HEK293 (cell line): ENCODE measurements at regions not wholly inside any gene's neighbourhood (a gene's known extent, or its start where the extent isn't known, plus 50 kb on each side); places are given as distances from the start of the nearest gene placed in this dataset.
A peak's percentile ranks its signal among the peaks of the same experiment; 100 is the strongest.

Experiments
- CTCF ChIA-PET: fragments of 350-600 bp; formaldehyde crosslinking; extraction: SDS; loops from one replicate; lab custom pipeline; 2021; ENCODE audit warnings: antibody characterized with exemption; lab: Yijun Ruan, JAX
- POLR2A ChIA-PET: fragments of 300-600 bp; formaldehyde crosslinking; extraction: SDS; loops from one replicate; lab custom pipeline; 2020; ENCODE audit warnings: antibody characterized with exemption, inconsistent platforms; lab: Yijun Ruan, JAX
- H3K27ac ChIP-seq: fragments of 200-500 bp; sonication (Bioruptor generic); 2 replicates; pipeline ENCODE4 v1.5.1; 2014; ENCODE audit warnings: low read depth, low read length, control low read depth, inconsistent platforms; ENCODE audit errors: extremely low read depth
- H3K36me3 ChIP-seq, 2 experiments: fragments of 200-500 bp in 1 of 2; sonication (Bioruptor generic) in 1 of 2; 1 replicate in 1 of 2; 2 replicates in 1 of 2; pipeline ENCODE4 v1.5.1; 2014 to 2017; ENCODE audit warnings: inconsistent platforms in 2 of 2, low read length in 2 of 2; ENCODE audit not compliant: control insufficient read depth in 2 of 2, insufficient read depth in 1 of 2
- H3K4me1 ChIP-seq: fragments of 200-500 bp; sonication (Bioruptor generic); 2 replicates; pipeline ENCODE4 v1.5.1; 2014; ENCODE audit warnings: mild to moderate bottlenecking, low read length, inconsistent platforms; ENCODE audit not compliant: control insufficient read depth, insufficient read depth
- H3K4me3 ChIP-seq: 2 replicates; pipeline ENCODE4 v1.5.1; 2011; ENCODE audit warnings: low read depth, mild to moderate bottlenecking, control low read depth, low read length, moderate library complexity
- H3K9me3 ChIP-seq: fragments of 200-500 bp; sonication (Bioruptor generic); 2 replicates; pipeline ENCODE4 v1.5.1; 2014; ENCODE audit warnings: low read depth, low read length, inconsistent platforms; ENCODE audit not compliant: control insufficient read depth, insufficient read depth
- HOXA7 ChIP-seq: sonication (generic); formaldehyde crosslinking; IDR thresholded peaks from 2 replicates; pipeline ENCODE4 v1.8.1; 2022; ENCODE audit warnings: missing genetic modification reagents, borderline replicate concordance
- KLF8 ChIP-seq: fragments of 450-650 bp; formaldehyde crosslinking; IDR thresholded peaks from 2 replicates; pipeline ENCODE4 v1.5.1; 2016; ENCODE audit warnings: missing biosample characterization, missing genetic modification characterization
- SCRT1 ChIP-seq: fragments of 450-650 bp; formaldehyde crosslinking; IDR thresholded peaks from 2 replicates; pipeline ENCODE4 v1.5.1; 2016; ENCODE audit warnings: missing biosample characterization, missing genetic modification characterization, borderline replicate concordance
- YY2 ChIP-seq: fragments of 450-650 bp; formaldehyde crosslinking; IDR thresholded peaks from 2 replicates; pipeline ENCODE4 v1.5.1; 2016; ENCODE audit warnings: missing biosample characterization, missing genetic modification characterization
- ZIC2 ChIP-seq: fragments of 450-650 bp; formaldehyde crosslinking; IDR thresholded peaks from 2 replicates; pipeline ENCODE4 v1.5.1; 2016; ENCODE audit warnings: missing biosample characterization, missing genetic modification characterization
- ZNF121 ChIP-seq: fragments of 450-650 bp; formaldehyde crosslinking; IDR thresholded peaks from 2 replicates; pipeline ENCODE4 v1.5.1; 2016; ENCODE audit warnings: missing biosample characterization, missing genetic modification characterization
- ZNF132 ChIP-seq: fragments of 450-650 bp; formaldehyde crosslinking; IDR thresholded peaks from 2 replicates; pipeline ENCODE4 v1.5.1; 2017; ENCODE audit warnings: missing biosample characterization, missing genetic modification characterization, borderline replicate concordance
- ZNF239 ChIP-seq: fragments of 450-650 bp; formaldehyde crosslinking; IDR thresholded peaks from 2 replicates; pipeline ENCODE4 v1.5.1; 2016; ENCODE audit warnings: missing biosample characterization, missing genetic modification characterization
- ZNF292 ChIP-seq: fragments of 450-650 bp; formaldehyde crosslinking; IDR thresholded peaks from 2 replicates; pipeline ENCODE4 v1.5.1; 2016; ENCODE audit warnings: low read depth, missing biosample characterization, missing genetic modification characterization, borderline replicate concordance
- ZNF473 ChIP-seq: fragments of 450-650 bp; formaldehyde crosslinking; IDR thresholded peaks from 2 replicates; pipeline ENCODE4 v1.5.1; 2017; ENCODE audit warnings: missing biosample characterization, missing genetic modification characterization
- ZNF510 ChIP-seq: fragments of 450-650 bp; formaldehyde crosslinking; IDR thresholded peaks from 2 replicates; pipeline ENCODE4 v1.5.1; 2018; ENCODE audit warnings: mild to moderate bottlenecking, missing genetic modification characterization, missing biosample characterization; ENCODE audit not compliant: insufficient replicate concordance
- ZNF629 ChIP-seq: fragments of 450-650 bp; formaldehyde crosslinking; IDR thresholded peaks from 2 replicates; pipeline ENCODE4 v1.5.1; 2017; ENCODE audit warnings: missing biosample characterization, missing genetic modification characterization
- ZNF660 ChIP-seq: fragments of 450-650 bp; IDR thresholded peaks from 2 replicates; pipeline ENCODE4 v1.5.1; 2018; ENCODE audit warnings: missing biosample characterization, mild to moderate bottlenecking, missing genetic modification characterization
- ZNF747 ChIP-seq: fragments of 450-650 bp; formaldehyde crosslinking; IDR thresholded peaks from 2 replicates; pipeline ENCODE4 v1.5.1; 2016; ENCODE audit warnings: missing biosample characterization, missing genetic modification characterization
- TF ChIP-seq, protein P1 (sequence below): fragments of 450-650 bp; formaldehyde crosslinking; IDR thresholded peaks from 2 replicates; pipeline ENCODE4 v1.5.1; 2017; ENCODE audit warnings: missing biosample characterization, missing genetic modification characterization
- TF ChIP-seq, protein P2 (sequence below): fragments of 450-650 bp; formaldehyde crosslinking; IDR thresholded peaks from 2 replicates; pipeline ENCODE4 v1.5.1; 2016; ENCODE audit warnings: missing biosample characterization, missing genetic modification characterization
- TF ChIP-seq, protein P3 (sequence below): fragments of 450-650 bp; formaldehyde crosslinking; IDR thresholded peaks from 2 replicates; pipeline ENCODE4 v1.5.1; 2016; ENCODE audit warnings: missing biosample characterization, missing genetic modification characterization
- TF ChIP-seq, protein P4 (sequence below): fragments of 450-650 bp; formaldehyde crosslinking; IDR thresholded peaks from 2 replicates; pipeline ENCODE4 v1.5.1; 2017; ENCODE audit warnings: missing biosample characterization, missing genetic modification characterization
- TF ChIP-seq, protein P5 (sequence below): fragments of 450-650 bp; formaldehyde crosslinking; IDR thresholded peaks from 2 replicates; pipeline ENCODE4 v1.5.1; 2016; ENCODE audit warnings: missing biosample characterization, missing genetic modification characterization
- TF ChIP-seq, protein P6 (sequence below): fragments of 450-650 bp; formaldehyde crosslinking; IDR thresholded peaks from 2 replicates; pipeline ENCODE4 v1.5.1; 2016; ENCODE audit warnings: missing biosample characterization, missing genetic modification characterization

DNA sequence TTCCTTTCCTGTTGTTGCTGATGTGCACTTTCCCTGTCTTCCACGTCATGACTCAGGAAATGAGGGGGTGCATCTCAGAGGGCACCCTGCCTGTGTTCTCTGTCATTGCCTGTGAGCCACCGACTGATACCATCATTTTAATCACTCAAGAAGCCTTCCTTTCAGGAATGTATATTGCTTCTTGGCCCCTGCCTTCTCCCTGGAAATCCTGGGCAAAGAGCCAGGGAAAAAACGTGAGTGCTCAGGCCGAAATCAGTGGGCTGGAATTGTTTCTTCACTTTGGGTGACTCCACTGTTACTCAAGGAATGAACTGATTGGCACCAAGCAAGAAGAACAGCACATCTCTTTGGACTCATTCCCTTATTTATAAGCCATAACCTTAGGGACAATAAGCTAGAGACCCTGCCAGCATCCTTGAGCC, 126.1 kb downstream of the SNX18 start (continued):
- TF ChIP-seq, protein P1, sequence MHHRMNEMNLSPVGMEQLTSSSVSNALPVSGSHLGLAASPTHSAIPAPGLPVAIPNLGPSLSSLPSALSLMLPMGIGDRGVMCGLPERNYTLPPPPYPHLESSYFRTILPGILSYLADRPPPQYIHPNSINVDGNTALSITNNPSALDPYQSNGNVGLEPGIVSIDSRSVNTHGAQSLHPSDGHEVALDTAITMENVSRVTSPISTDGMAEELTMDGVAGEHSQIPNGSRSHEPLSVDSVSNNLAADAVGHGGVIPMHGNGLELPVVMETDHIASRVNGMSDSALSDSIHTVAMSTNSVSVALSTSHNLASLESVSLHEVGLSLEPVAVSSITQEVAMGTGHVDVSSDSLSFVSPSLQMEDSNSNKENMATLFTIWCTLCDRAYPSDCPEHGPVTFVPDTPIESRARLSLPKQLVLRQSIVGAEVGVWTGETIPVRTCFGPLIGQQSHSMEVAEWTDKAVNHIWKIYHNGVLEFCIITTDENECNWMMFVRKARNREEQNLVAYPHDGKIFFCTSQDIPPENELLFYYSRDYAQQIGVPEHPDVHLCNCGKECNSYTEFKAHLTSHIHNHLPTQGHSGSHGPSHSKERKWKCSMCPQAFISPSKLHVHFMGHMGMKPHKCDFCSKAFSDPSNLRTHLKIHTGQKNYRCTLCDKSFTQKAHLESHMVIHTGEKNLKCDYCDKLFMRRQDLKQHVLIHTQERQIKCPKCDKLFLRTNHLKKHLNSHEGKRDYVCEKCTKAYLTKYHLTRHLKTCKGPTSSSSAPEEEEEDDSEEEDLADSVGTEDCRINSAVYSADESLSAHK (tag by site-specific recombination): no peak
- TF ChIP-seq ZIC2 (peak; percentile 67), ZNF132 (no peak), ZNF660 (tag by site-specific recombination) (0 out of 2 replicates have a peak, but pooled peaks have one; percentile 23), ZNF629 (tag by site-specific recombination) (peak; percentile 37; the same call in 1 of the 2 replicates)
- TF ChIP-seq, protein P2, sequence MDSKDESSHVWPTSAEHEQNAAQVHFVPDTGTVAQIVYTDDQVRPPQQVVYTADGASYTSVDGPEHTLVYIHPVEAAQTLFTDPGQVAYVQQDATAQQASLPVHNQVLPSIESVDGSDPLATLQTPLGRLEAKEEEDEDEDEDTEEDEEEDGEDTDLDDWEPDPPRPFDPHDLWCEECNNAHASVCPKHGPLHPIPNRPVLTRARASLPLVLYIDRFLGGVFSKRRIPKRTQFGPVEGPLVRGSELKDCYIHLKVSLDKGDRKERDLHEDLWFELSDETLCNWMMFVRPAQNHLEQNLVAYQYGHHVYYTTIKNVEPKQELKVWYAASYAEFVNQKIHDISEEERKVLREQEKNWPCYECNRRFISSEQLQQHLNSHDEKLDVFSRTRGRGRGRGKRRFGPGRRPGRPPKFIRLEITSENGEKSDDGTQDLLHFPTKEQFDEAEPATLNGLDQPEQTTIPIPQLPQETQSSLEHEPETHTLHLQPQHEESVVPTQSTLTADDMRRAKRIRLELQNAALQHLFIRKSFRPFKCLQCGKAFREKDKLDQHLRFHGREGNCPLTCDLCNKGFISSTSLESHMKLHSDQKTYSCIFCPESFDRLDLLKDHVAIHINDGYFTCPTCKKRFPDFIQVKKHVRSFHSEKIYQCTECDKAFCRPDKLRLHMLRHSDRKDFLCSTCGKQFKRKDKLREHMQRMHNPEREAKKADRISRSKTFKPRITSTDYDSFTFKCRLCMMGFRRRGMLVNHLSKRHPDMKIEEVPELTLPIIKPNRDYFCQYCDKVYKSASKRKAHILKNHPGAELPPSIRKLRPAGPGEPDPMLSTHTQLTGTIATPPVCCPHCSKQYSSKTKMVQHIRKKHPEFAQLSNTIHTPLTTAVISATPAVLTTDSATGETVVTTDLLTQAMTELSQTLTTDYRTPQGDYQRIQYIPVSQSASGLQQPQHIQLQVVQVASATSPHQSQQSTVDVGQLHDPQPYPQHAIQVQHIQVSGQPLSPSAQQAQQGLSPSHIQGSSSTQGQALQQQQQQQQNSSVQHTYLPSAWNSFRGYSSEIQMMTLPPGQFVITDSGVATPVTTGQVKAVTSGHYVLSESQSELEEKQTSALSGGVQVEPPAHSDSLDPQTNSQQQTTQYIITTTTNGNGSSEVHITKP: peak; percentile 23; the same call in 1 of the 2 replicates
- TF ChIP-seq, protein P3, sequence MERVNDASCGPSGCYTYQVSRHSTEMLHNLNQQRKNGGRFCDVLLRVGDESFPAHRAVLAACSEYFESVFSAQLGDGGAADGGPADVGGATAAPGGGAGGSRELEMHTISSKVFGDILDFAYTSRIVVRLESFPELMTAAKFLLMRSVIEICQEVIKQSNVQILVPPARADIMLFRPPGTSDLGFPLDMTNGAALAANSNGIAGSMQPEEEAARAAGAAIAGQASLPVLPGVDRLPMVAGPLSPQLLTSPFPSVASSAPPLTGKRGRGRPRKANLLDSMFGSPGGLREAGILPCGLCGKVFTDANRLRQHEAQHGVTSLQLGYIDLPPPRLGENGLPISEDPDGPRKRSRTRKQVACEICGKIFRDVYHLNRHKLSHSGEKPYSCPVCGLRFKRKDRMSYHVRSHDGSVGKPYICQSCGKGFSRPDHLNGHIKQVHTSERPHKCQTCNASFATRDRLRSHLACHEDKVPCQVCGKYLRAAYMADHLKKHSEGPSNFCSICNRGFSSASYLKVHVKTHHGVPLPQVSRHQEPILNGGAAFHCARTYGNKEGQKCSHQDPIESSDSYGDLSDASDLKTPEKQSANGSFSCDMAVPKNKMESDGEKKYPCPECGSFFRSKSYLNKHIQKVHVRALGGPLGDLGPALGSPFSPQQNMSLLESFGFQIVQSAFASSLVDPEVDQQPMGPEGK: 0 out of 2 replicates have a peak, but pooled peaks have one; percentile 18

DNA sequence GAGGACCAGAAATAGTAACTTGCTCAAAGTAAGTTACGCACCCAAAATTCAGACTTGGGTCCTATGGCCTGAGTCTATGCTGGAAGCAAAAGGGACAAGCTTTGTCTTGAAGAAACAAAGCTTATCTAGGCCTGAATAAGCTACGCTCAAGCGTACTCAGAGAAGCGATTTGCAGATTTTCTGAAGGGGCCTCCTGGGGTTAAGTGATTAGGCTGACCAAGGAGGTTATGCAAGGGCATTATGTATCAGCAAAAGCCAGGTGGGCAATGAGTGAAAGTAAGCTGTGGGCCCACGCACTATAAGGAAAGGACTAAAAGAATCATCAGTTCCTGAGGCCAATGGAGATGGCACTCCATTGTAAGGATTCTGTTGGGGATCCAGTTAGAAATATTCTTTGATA, 122.1 kb downstream of the SNX18 start:
- no peaks in the 10 kb centered on the region for H3K36me3 ChIP-seq
- no peaks in the 10 kb centered on the region for H3K4me1 ChIP-seq
- ChIA-PET POLR2A (interaction anchor here (0.7 kb wide), 1 partner anchor 98 kb away, joined by 3 read pairs; no protein-coding TSS in a partner anchor), CTCF (interaction anchor here (1.1 kb wide), 1 partner anchor 150 kb away, joined by 3 read pairs; no protein-coding TSS in a partner anchor)
- H3K27ac ChIP-seq: no peak overlapping the region
- no peak overlapping the region for H3K4me3 ChIP-seq
- H3K9me3 ChIP-seq: no peaks in the 10 kb centered on the region
- TF ChIP-seq ZNF239 (tag by site-specific recombination) (no peak), ZNF121 (tag by site-specific recombination) (no peak), SCRT1 (tag by site-specific recombination) (no peak), HOXA7 (CRISPR knock-in tag) (no peak), ZNF473 (tag by site-specific recombination) (no peak), ZNF292 (tag by site-specific recombination) (no peak), ZNF747 (tag by site-specific recombination) (no peak), YY2 (tag by site-specific recombination) (no peak), ZNF510 (tag by site-specific recombination) (no peak), KLF8 (tag by site-specific recombination) (no peak)
- TF ChIP-seq, protein P4, sequence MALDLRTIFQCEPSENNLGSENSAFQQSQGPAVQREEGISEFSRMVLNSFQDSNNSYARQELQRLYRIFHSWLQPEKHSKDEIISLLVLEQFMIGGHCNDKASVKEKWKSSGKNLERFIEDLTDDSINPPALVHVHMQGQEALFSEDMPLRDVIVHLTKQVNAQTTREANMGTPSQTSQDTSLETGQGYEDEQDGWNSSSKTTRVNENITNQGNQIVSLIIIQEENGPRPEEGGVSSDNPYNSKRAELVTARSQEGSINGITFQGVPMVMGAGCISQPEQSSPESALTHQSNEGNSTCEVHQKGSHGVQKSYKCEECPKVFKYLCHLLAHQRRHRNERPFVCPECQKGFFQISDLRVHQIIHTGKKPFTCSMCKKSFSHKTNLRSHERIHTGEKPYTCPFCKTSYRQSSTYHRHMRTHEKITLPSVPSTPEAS (tag by site-specific recombination): no peak
- TF ChIP-seq, protein P5, sequence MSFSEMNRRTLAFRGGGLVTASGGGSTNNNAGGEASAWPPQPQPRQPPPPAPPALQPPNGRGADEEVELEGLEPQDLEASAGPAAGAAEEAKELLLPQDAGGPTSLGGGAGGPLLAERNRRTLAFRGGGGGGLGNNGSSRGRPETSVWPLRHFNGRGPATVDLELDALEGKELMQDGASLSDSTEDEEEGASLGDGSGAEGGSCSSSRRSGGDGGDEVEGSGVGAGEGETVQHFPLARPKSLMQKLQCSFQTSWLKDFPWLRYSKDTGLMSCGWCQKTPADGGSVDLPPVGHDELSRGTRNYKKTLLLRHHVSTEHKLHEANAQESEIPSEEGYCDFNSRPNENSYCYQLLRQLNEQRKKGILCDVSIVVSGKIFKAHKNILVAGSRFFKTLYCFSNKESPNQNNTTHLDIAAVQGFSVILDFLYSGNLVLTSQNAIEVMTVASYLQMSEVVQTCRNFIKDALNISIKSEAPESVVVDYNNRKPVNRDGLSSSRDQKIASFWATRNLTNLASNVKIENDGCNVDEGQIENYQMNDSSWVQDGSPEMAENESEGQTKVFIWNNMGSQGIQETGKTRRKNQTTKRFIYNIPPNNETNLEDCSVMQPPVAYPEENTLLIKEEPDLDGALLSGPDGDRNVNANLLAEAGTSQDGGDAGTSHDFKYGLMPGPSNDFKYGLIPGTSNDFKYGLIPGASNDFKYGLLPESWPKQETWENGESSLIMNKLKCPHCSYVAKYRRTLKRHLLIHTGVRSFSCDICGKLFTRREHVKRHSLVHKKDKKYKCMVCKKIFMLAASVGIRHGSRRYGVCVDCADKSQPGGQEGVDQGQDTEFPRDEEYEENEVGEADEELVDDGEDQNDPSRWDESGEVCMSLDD (tag by site-specific recombination): no peak
- TF ChIP-seq, protein P6, sequence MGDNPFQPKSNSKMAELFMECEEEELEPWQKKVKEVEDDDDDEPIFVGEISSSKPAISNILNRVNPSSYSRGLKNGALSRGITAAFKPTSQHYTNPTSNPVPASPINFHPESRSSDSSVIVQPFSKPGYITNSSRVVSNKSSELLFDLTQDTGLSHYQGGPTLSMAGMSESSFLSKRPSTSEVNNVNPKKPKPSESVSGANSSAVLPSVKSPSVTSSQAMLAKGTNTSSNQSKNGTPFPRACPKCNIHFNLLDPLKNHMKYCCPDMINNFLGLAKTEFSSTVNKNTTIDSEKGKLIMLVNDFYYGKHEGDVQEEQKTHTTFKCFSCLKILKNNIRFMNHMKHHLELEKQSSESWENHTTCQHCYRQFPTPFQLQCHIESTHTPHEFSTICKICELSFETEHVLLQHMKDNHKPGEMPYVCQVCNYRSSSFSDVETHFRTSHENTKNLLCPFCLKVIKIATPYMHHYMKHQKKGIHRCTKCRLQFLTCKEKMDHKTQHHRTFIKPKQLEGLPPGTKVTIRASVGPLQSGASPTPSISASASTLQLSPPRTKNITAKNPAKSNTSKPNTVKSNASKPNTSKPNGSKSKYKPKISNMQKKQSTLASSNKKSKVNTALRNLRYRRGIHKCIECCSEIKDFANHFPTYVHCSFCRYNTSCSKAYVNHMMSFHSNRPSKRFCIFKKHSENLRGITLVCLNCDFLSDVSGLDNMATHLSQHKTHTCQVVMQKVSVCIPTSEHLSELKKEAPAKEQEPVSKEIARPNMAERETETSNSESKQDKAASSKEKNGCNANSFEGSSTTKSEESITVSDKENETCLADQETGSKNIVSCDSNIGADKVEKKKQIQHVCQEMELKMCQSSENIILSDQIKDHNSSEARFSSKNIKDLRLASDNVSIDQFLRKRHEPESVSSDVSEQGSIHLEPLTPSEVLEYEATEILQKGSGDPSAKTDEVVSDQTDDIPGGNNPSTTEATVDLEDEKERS: no peak
